ENCODE measurements at regions not wholly inside any gene's neighbourhood (a gene's known extent, or its start where the extent isn't known, plus 50 kb on each side); places are given as distances from the start of the nearest gene placed in this dataset.

GRCh38 chr1:4317207-4317606 is 337.2 kb upstream of the AJAP1 start:
- DNase-seq: no peak
- Mint-ChIP-seq H3K4me1 (ENCODE audit: low read depth) (no peaks in the 10 kb centered on the region), H3K36me3 (ENCODE audit: insufficient read depth) (no peaks in the 10 kb centered on the region), H3K4me3 (no peak overlapping the region), H3K27me3 (ENCODE audit: low read depth) (peaks cover 3% of the 10 kb centered on the region), H3K9me3 (peaks cover 14% of the 10 kb centered on the region)
- no peak for ATAC-seq

- Mint-ChIP-seq H3K4me3 (no peak overlapping the region), H3K27me3 (ENCODE audit: low read depth) (peaks cover 3% of the 10 kb centered on the region), H3K9me3 (peaks cover 14% of the 10 kb centered on the region), H3K36me3 (ENCODE audit: insufficient read depth) (no peaks in the 10 kb centered on the region), H3K4me1 (ENCODE audit: low read depth) (no peaks in the 10 kb centered on the region)
- ATAC-seq (no peak), DNase-seq (no peak)
Measured at GRCh38 chr1:4318720-4319119, 335.7 kb upstream of the AJAP1 start.

- Mint-ChIP-seq H3K36me3 (ENCODE audit: insufficient read depth) (no peaks in the 10 kb centered on the region), H3K9me3 (peaks cover 12% of the 10 kb centered on the region), H3K4me3 (no peak overlapping the region)
Measured at GRCh38 chr1:4319496-4319895, 334.9 kb upstream of the AJAP1 start.

GRCh38 chr1:4322881-4323280 is 331.5 kb upstream of the AJAP1 start:
- ATAC-seq: no peak
- Mint-ChIP-seq H3K4me1 (ENCODE audit: low read depth) (no peaks in the 10 kb centered on the region), H3K36me3 (ENCODE audit: insufficient read depth) (no peaks in the 10 kb centered on the region), H3K27me3 (ENCODE audit: low read depth) (peaks cover 3% of the 10 kb centered on the region), H3K9me3 (peaks cover 5% of the 10 kb centered on the region), H3K4me3 (no peak overlapping the region)
- no peak for DNase-seq

More at GRCh38 chr1:4319496-4319895, 334.9 kb upstream of the AJAP1 start:
- Mint-ChIP-seq H3K4me1 (ENCODE audit: low read depth) (no peaks in the 10 kb centered on the region), H3K27me3 (ENCODE audit: low read depth) (peaks cover 3% of the 10 kb centered on the region)
- ATAC-seq (no peak), DNase-seq (no peak)

GRCh38 chr1:4323309-4323708 is 331.1 kb upstream of the AJAP1 start:
- ATAC-seq: no peak
- no peaks in the 10 kb centered on the region for H3K36me3 Mint-ChIP-seq (ENCODE audit: insufficient read depth)
- peaks cover 3% of the 10 kb centered on the region for H3K27me3 Mint-ChIP-seq (ENCODE audit: low read depth)
- no peaks in the 10 kb centered on the region for H3K4me1 Mint-ChIP-seq (ENCODE audit: low read depth)
- no peak for DNase-seq
- peaks cover 5% of the 10 kb centered on the region for H3K9me3 Mint-ChIP-seq
- H3K4me3 Mint-ChIP-seq: no peak overlapping the region

- H3K4me3 Mint-ChIP-seq: no peak overlapping the region
- DNase-seq (no peak), ATAC-seq (no peak)
- H3K36me3 Mint-ChIP-seq (ENCODE audit: insufficient read depth): no peaks in the 10 kb centered on the region
- H3K9me3 Mint-ChIP-seq: peaks cover 5% of the 10 kb centered on the region
- peaks cover 1% of the 10 kb centered on the region for H3K27me3 Mint-ChIP-seq (ENCODE audit: low read depth)
- H3K4me1 Mint-ChIP-seq (ENCODE audit: low read depth): no peaks in the 10 kb centered on the region
Measured at GRCh38 chr1:4324525-4324924, 329.9 kb upstream of the AJAP1 start.

GRCh38 chr1:4327142-4327541 is 327.3 kb upstream of the AJAP1 start:
- Mint-ChIP-seq H3K4me1 (ENCODE audit: low read depth) (no peaks in the 10 kb centered on the region), H3K27me3 (ENCODE audit: low read depth) (peaks cover 9% of the 10 kb centered on the region), H3K36me3 (ENCODE audit: insufficient read depth) (no peaks in the 10 kb centered on the region), H3K9me3 (no peaks in the 10 kb centered on the region), H3K4me3 (no peak overlapping the region)
- DNase-seq: no peak
- ATAC-seq: no peak

- no peak for ATAC-seq
- H3K4me1 Mint-ChIP-seq (ENCODE audit: low read depth): no peaks in the 10 kb centered on the region
- peaks cover 2% of the 10 kb centered on the region for H3K9me3 Mint-ChIP-seq
- H3K4me3 Mint-ChIP-seq: no peak overlapping the region
- no peak for DNase-seq
- H3K36me3 Mint-ChIP-seq (ENCODE audit: insufficient read depth): no peaks in the 10 kb centered on the region
- peaks cover 9% of the 10 kb centered on the region for H3K27me3 Mint-ChIP-seq (ENCODE audit: low read depth)
Measured at GRCh38 chr1:4328402-4329071, 325.9 kb upstream of the AJAP1 start.

GRCh38 chr1:4330805-4331766 is 323.3 kb upstream of the AJAP1 start:
- no peaks in the 10 kb centered on the region for H3K36me3 Mint-ChIP-seq (ENCODE audit: insufficient read depth)
- H3K4me1 Mint-ChIP-seq (ENCODE audit: low read depth): no peaks in the 10 kb centered on the region
- peaks cover 9% of the 10 kb centered on the region for H3K27me3 Mint-ChIP-seq (ENCODE audit: low read depth)
- no peak for ATAC-seq
- DNase-seq: no peak
- H3K4me3 Mint-ChIP-seq: no peak overlapping the region
- peaks cover 8% of the 10 kb centered on the region for H3K9me3 Mint-ChIP-seq

- no peaks in the 10 kb centered on the region for H3K4me1 Mint-ChIP-seq (ENCODE audit: low read depth)
- H3K9me3 Mint-ChIP-seq: peaks cover 12% of the 10 kb centered on the region
- H3K27me3 Mint-ChIP-seq (ENCODE audit: low read depth): peaks cover 9% of the 10 kb centered on the region
- ATAC-seq (no peak), DNase-seq (no peak)
- H3K4me3 Mint-ChIP-seq: no peak overlapping the region
- H3K36me3 Mint-ChIP-seq (ENCODE audit: insufficient read depth): no peaks in the 10 kb centered on the region
Measured at GRCh38 chr1:4331767-4332163, 322.6 kb upstream of the AJAP1 start.

GRCh38 chr1:4336507-4336906 is 317.9 kb upstream of the AJAP1 start:
- no peak for DNase-seq
- Mint-ChIP-seq H3K27me3 (ENCODE audit: low read depth) (peaks cover 2% of the 10 kb centered on the region), H3K36me3 (ENCODE audit: insufficient read depth) (no peaks in the 10 kb centered on the region), H3K9me3 (peaks cover 12% of the 10 kb centered on the region), H3K4me3 (no peak overlapping the region), H3K4me1 (ENCODE audit: low read depth) (no peaks in the 10 kb centered on the region)
- no peak for ATAC-seq

GRCh38 chr1:4341421-4341820 is 313.0 kb upstream of the AJAP1 start:
- Mint-ChIP-seq H3K36me3 (ENCODE audit: insufficient read depth) (no peaks in the 10 kb centered on the region), H3K27me3 (ENCODE audit: low read depth) (peaks cover 4% of the 10 kb centered on the region), H3K4me3 (no peak overlapping the region), H3K4me1 (ENCODE audit: low read depth) (no peaks in the 10 kb centered on the region), H3K9me3 (peaks cover 2% of the 10 kb centered on the region)
- no peak for DNase-seq
- ATAC-seq: no peak

- H3K36me3 Mint-ChIP-seq (ENCODE audit: insufficient read depth): no peaks in the 10 kb centered on the region
- no peak overlapping the region for H3K4me3 Mint-ChIP-seq
- no peak for ATAC-seq
- DNase-seq: no peak
- H3K4me1 Mint-ChIP-seq (ENCODE audit: low read depth): no peaks in the 10 kb centered on the region
- H3K9me3 Mint-ChIP-seq: no peaks in the 10 kb centered on the region
- peaks cover 4% of the 10 kb centered on the region for H3K27me3 Mint-ChIP-seq (ENCODE audit: low read depth)
Measured at GRCh38 chr1:4344065-4344732, 310.2 kb upstream of the AJAP1 start.

GRCh38 chr1:4345094-4345493 is 309.3 kb upstream of the AJAP1 start:
- Mint-ChIP-seq H3K4me1 (ENCODE audit: low read depth) (no peaks in the 10 kb centered on the region), H3K36me3 (ENCODE audit: insufficient read depth) (no peaks in the 10 kb centered on the region), H3K4me3 (no peak overlapping the region), H3K27me3 (ENCODE audit: low read depth) (peaks cover 2% of the 10 kb centered on the region), H3K9me3 (no peaks in the 10 kb centered on the region)
- DNase-seq (no peak), ATAC-seq (no peak)
